ENCODE measurements at regions not wholly inside any gene's neighbourhood (a gene's known extent, or its start where the extent isn't known, plus 50 kb on each side); places are given as distances from the start of the nearest gene placed in this dataset.
"Not testable (repeated sequence)": the region's sequence is repeated elsewhere in the genome, so short reads cannot be mapped to it uniquely, and the experiment has no call there.

DNA sequence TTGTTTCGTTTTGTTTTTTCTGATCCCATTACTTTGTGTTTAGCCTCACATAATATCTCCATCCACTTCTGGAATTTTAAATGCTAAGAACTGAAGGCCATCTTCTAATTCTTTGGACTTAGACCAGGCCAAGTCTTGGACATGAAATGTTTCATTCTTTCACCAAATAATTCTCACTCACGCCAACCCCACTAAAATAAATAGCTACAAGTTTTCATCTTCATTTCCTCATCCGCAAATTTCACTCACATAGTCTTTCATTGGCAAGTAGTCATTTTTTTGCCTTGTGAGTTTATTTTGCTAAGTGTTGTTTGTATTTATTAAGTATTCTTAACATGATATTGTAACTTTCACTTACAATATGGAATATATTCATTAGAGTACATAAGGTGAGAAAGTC, 1188.6 kb upstream of the SEMA6A start:
- DNase-seq (ENCODE audit: low read depth in 4 of 4, low spot score in 3 of 4): no peak

DNA sequence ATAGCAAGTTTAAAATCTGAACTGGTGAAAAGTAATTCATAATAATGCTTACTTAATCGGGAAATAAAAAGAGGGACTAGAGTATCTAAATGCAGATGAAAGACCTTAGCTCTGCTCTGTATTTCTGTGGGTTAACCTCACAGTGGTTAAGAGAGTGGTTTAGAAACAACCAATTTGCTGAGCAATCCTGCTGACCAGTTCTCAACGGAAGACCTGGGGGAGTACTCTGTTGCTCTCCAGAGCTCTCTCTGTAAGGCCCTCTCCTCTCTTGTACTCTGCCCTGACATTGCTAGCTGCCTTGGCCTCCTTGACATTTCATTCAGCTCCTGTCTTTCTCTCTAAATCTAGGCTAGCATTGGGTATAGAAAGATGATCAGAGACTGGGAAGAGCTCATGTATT, 1186.6 kb upstream of the SEMA6A start:
- no peak for DNase-seq (ENCODE audit: low read depth in 4 of 4, low spot score in 3 of 4)

DNA sequence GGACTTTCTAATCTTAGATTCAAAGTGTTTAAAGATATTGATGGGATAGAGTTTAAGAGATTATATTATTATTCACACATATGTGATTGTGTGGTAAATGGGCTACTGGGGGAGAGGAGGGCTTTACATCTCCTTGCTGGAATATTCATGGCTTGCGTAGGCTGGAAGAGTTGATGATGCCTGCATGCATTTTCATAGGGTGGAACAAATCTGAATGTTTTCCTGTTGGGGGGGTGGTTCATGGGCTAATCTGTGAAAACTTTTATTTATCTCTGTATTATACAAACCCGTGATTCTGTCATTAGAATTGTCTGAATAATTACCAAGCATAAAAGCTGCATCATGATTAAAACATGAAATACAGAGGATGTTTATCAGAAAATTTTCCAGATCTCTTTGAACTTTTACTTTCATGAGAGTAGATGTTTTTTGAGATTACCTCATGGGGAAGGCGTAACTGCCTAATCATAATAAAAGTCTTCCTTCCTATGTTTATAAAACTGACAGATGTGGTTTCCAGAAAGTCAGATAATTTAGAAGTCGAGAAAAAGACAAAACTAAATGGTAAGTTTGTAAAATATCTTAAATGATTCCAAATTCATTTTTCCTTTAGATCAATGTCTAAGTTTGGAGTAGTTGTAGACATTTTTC, 1185.4 kb upstream of the SEMA6A start:
- DNase-seq (ENCODE audit: low read depth in 4 of 4, low spot score in 3 of 4): no peak

DNA sequence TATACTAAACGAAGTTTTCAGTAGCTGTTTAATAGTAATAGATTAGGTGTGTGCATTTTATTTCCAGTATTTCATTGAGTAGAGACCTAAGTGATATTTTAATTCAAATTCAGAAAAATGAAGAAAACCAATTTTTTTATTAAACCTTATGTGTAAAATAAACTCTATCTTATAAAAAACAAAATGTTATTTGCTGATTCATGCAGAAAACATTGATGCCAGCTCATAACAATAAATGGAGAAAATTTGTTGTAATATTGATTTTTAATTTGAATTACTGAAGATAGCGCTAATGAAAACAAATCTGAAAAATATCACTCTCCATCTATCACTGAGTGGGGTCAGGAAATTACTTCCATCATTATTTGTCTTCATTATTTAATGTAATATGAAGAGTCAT, 1177.8 kb upstream of the SEMA6A start:
- no peak for DNase-seq (ENCODE audit: low read depth in 4 of 4, low spot score in 3 of 4)

DNA sequence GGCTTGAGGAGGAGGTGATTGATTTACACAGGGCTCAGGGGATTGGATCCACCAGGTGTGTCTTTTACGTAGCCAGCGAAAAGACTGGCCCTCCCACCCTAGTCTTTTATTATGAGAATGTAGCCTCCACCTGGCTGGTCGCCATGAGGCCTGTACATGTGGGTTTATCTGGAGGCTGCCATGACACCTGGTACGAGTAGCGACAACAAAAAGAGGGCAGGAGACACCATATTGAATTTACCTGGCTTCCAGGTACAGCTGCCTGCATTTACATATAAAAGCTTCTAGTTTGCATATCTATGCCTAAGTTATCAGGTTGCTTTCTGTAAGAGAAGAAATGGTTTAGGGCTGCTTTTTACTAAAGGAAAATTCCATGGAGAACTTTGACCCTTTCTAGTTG, 1173.7 kb upstream of the SEMA6A start:
- DNase-seq (ENCODE audit: low read depth in 4 of 4, low spot score in 3 of 4): no peak

DNA sequence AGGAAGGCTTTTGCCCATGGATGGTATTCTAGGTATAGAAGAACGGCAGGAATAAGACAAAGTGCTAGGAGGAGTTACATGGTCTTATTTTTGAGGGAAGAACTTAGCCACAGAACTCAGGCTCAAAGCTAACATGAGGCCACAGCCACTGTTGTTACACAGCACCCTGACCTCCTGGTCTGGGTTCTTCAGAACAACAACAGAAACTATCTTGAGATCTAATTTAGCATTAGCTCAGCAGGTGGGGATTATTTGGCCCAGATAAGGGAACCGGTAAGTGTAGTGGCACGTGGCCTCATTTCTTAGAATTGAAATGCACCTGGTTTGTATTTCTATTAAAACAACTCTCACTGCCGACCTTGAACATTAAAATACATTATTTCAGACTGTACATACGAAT, 1168.7 kb upstream of the SEMA6A start:
- DNase-seq (ENCODE audit: low read depth in 4 of 4, low spot score in 3 of 4): no peak

DNA sequence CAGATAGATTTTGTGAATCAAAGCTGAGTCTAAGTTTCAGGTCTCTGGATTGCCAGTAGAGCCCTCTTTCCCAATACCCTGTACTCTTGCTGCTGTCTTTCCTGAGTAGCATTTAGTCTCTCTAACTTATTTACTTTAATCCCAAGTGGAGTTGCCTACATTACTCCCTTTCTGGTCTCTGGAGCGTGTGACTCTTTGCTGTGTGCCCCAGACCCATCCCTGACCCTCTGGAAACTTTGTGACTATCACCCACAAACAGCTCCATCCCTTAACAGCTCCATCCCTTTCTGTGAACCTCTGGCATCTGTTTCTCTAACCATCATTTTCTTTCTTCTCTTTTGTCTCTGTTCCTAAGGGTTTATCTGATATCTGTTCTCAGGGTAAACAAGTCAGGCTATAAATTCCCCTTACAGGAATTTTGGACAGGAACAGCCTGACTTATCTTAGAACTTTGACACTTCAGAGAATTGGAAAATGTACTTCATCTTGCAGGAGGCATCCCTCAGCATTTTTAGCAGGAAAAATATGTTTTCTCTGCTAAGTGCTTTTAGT, 1167.1 kb upstream of the SEMA6A start:
- DNase-seq (ENCODE audit: low read depth in 4 of 4, low spot score in 3 of 4): no peak

DNA sequence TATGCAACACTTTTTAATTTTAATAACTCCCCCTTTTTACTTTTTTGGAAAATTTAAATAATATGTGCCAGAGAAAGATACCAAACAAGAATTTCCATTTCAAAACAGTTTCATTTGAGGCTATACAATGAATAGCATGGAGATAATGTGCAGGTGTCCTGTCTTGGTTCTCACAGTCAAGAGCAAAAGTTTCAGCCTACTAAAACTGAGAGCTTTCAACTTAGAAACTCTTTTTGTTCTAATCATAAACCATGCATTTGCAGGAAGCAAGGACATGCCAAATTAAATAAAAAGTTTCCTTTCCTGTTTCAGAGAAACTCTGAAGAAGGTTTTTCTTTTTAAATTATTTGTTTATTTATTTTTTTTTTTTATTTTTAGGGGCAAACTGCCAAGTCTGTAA, 1165.6 kb upstream of the SEMA6A start:
- DNase-seq (ENCODE audit: low read depth in 4 of 4, low spot score in 3 of 4): no peak

DNA sequence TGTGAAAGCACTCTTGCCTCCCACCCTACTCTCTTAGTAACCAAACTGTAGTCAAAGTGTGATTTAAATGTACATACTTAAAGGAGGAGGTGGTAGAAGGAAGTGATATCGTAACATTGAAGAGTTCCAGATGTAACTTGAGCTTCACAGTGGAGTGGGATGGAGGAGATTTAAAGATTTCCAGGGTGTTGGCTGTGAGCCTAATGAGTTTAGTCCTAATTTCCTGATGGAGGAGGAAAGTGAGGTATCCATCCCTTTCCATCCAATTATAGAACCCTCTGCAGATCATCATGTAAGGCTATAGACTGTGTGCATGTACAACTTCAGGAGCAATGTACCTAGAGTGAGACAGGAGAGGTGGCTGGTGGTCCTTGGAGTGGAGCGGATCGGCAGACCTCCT, 1163.9 kb upstream of the SEMA6A start:
- DNase-seq (ENCODE audit: low read depth in 4 of 4, low spot score in 3 of 4): no peak

DNA sequence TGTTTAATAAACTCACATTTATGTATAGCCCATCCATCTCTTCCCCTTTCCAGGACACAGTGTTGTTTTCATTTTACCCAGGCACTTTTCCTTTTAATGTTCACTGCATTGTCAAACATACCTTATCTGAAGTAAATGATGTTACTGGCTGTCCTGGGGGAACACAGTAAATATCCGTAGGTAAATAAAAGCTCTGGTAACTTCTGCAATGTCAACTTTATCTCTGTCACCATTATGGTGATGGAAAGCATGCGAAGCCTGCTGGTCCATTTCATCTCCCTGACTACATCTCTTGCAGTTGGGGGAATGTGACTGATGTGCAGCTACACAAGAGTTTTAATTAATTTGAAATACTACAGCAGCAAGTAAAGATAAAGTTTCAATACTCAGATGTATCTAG, 1162.1 kb upstream of the SEMA6A start:
- DNase-seq (ENCODE audit: low read depth in 4 of 4, low spot score in 3 of 4): no peak

DNA sequence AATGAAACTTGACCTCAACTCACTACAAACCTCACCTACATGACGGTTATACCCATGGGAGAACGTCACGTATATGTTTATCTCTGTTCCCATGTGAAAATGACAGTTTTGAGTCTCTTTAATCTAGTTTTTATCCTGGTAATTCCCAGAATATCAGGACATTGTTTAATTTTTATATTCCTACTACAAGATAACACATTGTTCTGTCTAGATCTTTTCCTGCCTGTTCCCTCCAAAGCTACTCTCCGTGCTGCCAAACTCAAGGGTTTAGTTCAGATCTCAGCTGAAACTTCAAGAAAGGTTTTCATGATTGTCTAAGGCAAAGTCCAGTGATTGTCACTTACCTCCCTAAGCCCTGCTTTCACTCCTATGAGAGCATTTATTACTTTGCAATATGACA, 1159.4 kb upstream of the SEMA6A start:
- no peak for DNase-seq (ENCODE audit: low read depth in 4 of 4, low spot score in 3 of 4)

DNA sequence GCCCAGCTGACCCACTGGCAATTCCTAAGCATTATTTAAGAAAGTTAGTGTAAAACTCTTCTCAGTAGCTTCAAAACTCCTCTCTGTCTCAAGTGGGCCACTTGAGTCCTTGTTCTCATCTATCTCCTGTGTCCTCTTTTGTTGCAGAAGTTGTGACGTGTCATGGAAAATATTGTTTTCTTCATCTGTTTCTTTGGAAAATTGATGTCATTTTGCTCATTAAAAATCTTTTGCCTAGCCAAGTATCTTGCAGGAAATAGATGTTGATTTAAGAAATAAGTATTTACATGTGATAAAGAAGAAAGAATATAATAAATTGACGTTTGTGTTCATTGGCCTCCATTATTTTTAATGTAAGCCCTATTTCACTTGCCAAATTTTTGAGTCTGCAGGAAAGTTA, 1158.4 kb upstream of the SEMA6A start:
- no peak for DNase-seq (ENCODE audit: low read depth in 4 of 4, low spot score in 3 of 4)

DNA sequence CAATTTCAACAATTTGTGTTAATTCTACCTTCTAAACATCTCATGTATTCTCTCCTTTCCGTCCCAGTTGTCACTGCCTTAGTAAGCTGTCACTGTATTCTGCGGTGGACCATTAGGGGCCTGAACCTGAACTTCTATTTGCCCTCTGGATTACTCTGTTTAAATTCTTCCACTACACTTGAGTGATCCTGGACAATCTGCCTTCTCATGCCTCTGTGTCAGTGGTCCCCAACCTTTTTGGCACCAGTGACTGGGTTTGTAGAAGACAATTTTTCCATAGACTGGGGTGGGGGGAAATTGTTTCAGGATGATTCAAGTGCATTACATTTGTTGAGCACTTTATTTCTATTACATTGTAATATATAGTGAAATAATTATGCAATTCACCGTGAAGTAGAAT, 1157.6 kb upstream of the SEMA6A start:
- no peak for DNase-seq (ENCODE audit: low read depth in 4 of 4, low spot score in 3 of 4)

DNA sequence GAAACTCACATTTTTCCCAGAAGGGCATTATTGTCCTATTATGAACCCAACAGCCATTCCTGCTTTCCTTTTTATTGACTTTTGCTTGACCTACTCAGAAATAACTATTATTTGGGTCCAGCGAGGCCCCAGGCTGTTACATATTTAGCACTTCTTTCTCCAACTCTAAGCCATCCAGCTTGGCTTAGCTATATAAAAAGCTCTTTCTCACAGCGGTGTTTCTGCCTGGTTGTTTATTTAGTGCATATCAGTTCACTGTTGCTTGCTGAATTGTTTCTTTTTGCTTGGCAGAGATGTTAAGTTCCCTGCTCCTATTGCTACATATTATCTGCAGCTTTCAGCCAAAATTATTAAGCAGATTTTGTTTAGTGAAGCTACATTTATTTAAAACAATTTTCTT, 1156.8 kb upstream of the SEMA6A start:
- no peak for DNase-seq (ENCODE audit: low read depth in 4 of 4, low spot score in 3 of 4)

DNA sequence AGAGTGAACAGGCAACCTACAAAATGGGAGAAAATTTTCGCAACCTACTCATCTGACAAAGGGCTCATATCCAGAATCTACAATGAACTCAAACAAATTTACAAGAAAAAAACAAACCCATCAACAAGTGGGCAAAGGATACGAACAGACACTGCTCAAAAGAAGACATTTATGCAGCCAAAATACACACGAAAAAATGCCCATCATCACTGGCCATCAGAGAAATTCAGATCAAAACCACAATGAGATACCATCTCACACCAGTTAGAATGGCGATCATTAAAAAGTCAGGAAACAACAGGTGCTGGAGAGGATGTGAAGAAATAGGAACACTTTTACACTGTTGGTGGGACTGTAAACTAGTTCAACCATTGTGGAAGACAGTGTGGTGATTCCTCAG, 1146.2 kb upstream of the SEMA6A start:
- not testable (repeated sequence) for DNase-seq (ENCODE audit: low read depth in 4 of 4, low spot score in 3 of 4)

DNA sequence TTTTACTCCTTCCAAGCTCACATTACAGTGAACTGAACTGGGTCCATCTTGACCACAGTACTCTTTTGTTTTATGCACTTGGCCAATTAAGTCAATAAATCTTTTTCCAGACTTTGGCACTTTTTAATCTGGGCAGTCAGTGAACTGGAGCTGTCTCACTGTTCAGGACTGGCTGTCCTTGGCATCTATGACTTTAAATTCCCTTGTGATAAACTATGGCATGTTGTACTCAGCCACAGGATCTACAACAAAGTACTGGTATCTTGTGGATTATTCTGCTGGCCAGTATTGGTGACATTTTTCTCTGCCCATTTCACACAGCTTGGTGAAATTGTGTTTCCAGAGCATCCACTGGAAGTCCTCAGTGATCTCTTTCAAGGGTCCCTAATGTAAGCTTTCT, 1144.8 kb upstream of the SEMA6A start:
- no peak for DNase-seq (ENCODE audit: low read depth in 4 of 4, low spot score in 3 of 4)

DNA sequence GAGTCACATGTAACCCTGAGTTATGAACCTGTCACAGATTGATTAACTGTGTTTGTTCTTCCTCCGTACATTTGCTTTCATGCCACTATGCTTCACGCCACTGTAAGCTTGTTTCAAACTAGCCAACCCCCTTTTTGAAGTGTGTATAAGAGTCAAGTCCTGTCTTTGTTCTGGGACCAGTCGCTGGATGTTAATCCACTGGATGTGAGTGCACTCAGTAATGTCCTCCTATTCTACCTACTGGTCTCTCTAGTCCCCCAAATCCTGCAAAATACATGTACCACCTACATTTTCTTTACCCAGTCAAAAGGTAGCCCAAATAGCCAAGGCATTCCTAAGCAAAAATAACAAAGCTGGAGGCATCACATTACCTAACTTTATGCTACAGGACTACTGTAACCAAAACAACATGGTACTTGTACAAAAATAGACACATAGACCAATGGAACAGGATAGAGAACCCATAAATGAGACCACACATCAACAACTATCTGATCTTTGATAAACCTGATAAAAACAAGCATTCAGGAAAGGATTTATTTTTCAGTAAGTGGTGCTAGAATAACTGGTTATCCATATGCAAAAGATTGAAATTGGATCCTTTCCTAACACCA, 1139.1 kb upstream of the SEMA6A start:
- no peak for DNase-seq (ENCODE audit: low read depth in 4 of 4, low spot score in 3 of 4)

DNA sequence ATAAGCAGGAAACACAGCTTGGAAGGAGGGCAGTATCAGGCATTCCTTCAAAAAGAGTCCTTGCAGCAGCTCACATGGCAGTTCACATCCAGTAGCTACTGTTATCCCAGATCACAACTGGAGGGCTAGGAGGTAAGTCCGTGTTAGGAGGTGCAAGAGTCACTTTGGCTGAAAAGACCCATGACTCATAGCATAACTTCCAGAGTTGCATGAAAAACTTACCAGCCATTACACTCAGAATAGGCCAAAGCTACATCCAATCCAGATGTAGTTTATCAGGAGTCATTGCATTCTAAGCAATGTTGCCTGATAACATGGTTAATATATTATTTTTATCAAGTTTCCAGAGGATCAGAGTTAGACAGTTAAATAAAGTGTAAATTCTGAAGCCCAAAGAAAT, 1126.4 kb upstream of the SEMA6A start:
- no peak for DNase-seq (ENCODE audit: low read depth in 4 of 4, low spot score in 3 of 4)

DNA sequence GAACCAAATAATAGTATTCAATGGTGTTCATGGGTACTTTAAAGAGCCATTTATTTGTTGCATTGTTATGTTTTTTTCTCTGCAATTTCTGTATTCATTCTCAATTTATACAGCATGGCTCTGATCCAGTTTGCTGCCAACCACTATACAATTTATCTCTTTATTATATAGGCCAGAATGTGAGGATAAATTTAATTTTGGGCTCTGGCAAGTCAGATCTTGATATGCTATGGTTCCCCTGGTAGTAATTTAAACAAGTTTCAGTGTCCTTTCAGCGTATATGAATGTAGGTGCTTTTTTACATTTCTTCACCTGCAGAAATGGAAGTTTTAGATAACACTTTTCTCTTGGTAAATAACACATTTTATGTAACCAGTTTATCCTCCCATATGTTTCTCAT, 1118.0 kb upstream of the SEMA6A start:
- no peak for DNase-seq (ENCODE audit: low read depth in 4 of 4, low spot score in 3 of 4)

DNA sequence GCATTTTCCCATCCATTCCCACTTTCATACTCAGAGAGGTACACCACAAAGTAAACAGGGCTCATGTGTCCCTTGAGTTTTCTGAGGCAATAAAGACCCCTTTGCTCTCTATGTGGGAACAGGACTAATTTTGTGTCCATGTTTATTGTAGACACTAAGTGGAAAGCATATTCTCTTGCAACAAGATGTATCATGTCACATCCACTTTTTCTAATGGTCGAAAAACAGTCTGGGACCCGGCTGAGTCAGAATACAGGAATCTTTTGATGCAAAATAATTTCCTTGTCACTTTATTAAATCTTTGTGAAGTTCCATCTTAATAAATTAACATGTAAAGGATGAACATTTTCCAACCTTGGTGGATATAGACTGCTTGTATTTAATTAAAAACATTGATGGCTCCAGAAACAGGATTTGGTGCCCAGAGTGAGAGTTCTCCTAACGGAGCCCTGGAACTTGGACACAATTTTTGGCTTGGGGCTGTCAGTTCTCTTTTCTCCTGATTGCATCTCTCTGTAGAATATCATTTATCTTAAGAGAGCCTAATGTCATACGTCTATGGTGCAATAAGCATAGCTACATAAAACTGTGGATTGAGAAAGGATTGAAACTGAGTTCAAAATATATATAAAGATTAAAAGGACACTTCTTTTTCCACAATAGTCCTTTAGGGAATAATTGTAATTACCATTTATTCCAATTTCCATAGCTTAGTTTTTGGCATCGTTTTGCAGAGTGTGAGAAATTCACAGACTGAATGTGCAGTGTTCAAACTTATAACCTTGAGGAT, 1116.7 kb upstream of the SEMA6A start:
- no peak for DNase-seq (ENCODE audit: low read depth in 4 of 4, low spot score in 3 of 4)

DNA sequence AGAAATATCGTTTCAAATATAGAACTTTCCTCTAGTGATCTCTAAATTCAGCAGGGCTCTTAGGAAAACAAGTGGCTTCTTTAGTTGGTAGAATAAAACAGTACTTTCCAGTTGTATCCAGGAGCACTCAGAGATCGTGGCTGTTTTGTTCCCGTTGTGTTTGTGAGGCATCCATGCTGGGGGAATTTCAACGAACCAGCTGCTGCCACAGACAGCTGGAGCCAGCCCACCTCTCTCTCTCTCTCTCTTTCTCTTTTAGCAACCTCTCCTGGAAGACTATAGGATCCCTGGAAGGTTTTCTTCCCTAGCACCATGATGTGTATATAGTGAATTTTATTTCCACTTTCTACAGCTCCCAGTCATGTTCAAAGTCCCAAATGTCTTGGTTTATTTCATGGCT, 1116.0 kb upstream of the SEMA6A start:
- DNase-seq (ENCODE audit: low read depth in 4 of 4, low spot score in 3 of 4): no peak

DNA sequence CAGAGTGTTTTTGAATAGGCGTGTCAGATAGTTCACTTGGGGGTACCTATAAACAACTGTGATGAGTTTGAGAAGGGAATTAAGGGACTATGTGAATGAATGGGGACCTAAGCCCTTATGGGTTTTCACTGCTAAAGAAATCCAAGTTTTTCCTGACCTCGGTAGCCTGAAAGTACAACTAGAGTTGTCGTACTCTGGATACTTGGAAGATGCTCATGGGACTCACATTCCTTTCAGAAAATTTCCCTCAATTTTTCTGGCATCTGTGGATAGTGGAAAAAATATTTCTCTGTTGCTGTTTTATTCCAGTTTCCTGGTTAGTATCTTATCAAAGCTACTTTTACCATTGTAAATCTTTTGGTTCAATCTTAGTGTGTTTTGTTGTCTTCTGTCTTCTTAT, 1112.3 kb upstream of the SEMA6A start:
- no peak for DNase-seq (ENCODE audit: low read depth in 4 of 4, low spot score in 3 of 4)

All from left renal pelvis (tissue), 4 donors.